ENCODE measurements at regions not wholly inside any gene's neighbourhood (a gene's known extent, or its start where the extent isn't known, plus 50 kb on each side); places are given as distances from the start of the nearest gene placed in this dataset.
A peak's percentile ranks its signal among the peaks of the same experiment; 100 is the strongest.

- Histone ChIP-seq H3K4me2 (ENCODE audit: low read length) (no peak overlapping the region), H3K9ac (ENCODE audit: low read length) (no peak overlapping the region), H4K20me1 (ENCODE audit: insufficient read depth) (no peaks in the 10 kb centered on the region), H3K27me3 (ENCODE audit: insufficient read depth, low read length) (no peaks in the 10 kb centered on the region), H3K4me3 (replicated peaks in 1 of 2; ENCODE audit: low read depth in 1 of 2, low read length in 2 of 2) (no peak overlapping the region), H3K4me1 (ENCODE audit: control insufficient read depth in 1 of 2, insufficient read depth in 2 of 2, low read length in 2 of 2) (no peaks in the 10 kb centered on the region), H3K27ac (ENCODE audit: low read depth, low read length) (no peak overlapping the region), H3K9me2 (ENCODE audit: insufficient read depth) (no peaks in the 10 kb centered on the region), H2AFZ (ENCODE audit: low read depth, low read length, poor library complexity, severe bottlenecking) (no peak overlapping the region), H3K9me3 (ENCODE audit: control insufficient read depth in 1 of 2, insufficient read depth in 1 of 2, low read depth in 1 of 2, low read length in 2 of 2) (no peaks in the 10 kb centered on the region), H3K79me2 (ENCODE audit: insufficient read depth, low read length) (no peaks in the 10 kb centered on the region), H3K36me3 (ENCODE audit: control insufficient read depth in 1 of 2, insufficient read depth in 2 of 2, low read length in 2 of 2) (no peaks in the 10 kb centered on the region)
- BruUV-seq (replicated peaks), result no TSS peak
- ChIA-PET CTCF (interaction anchor here (0.6 to 1.6 kb wide), 4 partner anchors 42 to 145 kb away, joined by 3 to 9 read pairs (median 4); no protein-coding TSS in a partner anchor), RAD21 (ENCODE audit: low non-redundant PET in 1 of 2, low total read pairs in 2 of 2, uncharacterized antibody in 2 of 2, unreplicated experiment in 2 of 2) (interaction anchor here in 1 of 2 experiments (1.0 kb wide), 1 partner anchor 50 kb away, joined by 4 read pairs; no protein-coding TSS in a partner anchor), POLR2A (no interaction called here)
- intact Hi-C loops (cut with micrococcal nuclease), result loop anchor here (5.0 kb wide), 1 partner anchor 286 kb away; no protein-coding TSS in a partner anchor
- ATAC-seq, result no peak
- no peak for TF ChIP-seq EGR1 (IDR thresholded peaks at IDR 0.05; ENCODE audit: low read depth)
- TF ChIP-seq, protein P1, sequence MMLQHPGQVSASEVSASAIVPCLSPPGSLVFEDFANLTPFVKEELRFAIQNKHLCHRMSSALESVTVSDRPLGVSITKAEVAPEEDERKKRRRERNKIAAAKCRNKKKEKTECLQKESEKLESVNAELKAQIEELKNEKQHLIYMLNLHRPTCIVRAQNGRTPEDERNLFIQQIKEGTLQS (IDR thresholded peaks at IDR 0.05), result no peak
- TF ChIP-seq CTCF (IDR thresholded peaks at IDR 0.05 in 2 of 3, conservative IDR thresholded peaks at IDR 0.05 in 1 of 3; ENCODE audit: borderline replicate concordance in 1 of 3, insufficient read depth in 1 of 3, low read depth in 2 of 3, low read length in 2 of 3), result peak in 1 of 3 experiments; percentile 26; a peak in 1 of 6 replicates
- TF ChIP-seq MAX (IDR thresholded peaks at IDR 0.05), result no peak
- no peak for TF ChIP-seq SRF (IDR thresholded peaks at IDR 0.05; ENCODE audit: low read depth)
- TF ChIP-seq ZFX (IDR thresholded peaks at IDR 0.05), result no peak
- TF ChIP-seq POLR2AphosphoS5 (IDR thresholded peaks at IDR 0.05; ENCODE audit: low read depth, low read length), result no peak
- TF ChIP-seq RAD21 (IDR thresholded peaks at IDR 0.05; ENCODE audit: low read depth), result peak; percentile 36
- DNase-seq (ENCODE audit: low read depth, low spot score), result no peak
These were observed 220.7 kb upstream of the ZBED5 start for GRCh38 chr11:11078344-11079086.

All from HCT116 (cell line).